ENCODE measurements at regions not wholly inside any gene's neighbourhood (a gene's known extent, or its start where the extent isn't known, plus 50 kb on each side); places are given as distances from the start of the nearest gene placed in this dataset.

- no peak overlapping the region for H2AFZ ChIP-seq (ENCODE audit: low read depth, low read length, severe bottlenecking)
These were observed 251.3 kb downstream of the GAS1 start for GRCh38 chr9:86695910-86696424.

DNA sequence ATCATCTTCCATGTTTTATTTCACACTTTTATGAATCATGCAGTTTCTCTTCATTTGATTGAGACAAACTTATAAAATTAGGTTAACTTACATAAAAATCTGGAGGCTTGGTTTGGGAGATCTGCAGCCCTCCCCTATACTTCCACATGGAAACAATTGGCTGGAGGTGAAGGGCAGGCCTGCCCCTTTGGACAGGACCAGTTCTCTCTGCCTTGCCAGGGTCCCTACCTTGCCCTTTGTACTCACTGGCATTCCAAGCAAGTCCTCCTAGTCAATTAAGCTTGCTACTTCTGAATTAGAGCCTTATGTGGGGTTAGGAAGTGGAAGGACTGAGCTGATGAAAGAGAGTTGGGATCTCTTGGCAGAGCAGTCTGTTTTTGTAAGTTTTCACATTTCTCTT is 257.3 kb downstream of the GAS1 start:
- no peaks in the 10 kb centered on the region for H3K79me2 ChIP-seq (ENCODE audit: insufficient read depth, low read length)
- no peaks in the 10 kb centered on the region for H3F3A ChIP-seq (ENCODE audit: insufficient read depth)
- no peak overlapping the region for H2AFZ ChIP-seq (ENCODE audit: low read depth, low read length, severe bottlenecking)
- no peak overlapping the region for H3K9ac ChIP-seq (ENCODE audit: low read length)
- no peaks in the 10 kb centered on the region for H3K27me3 ChIP-seq (ENCODE audit: low read length)
- no peak overlapping the region for H3K4me3 ChIP-seq (ENCODE audit: insufficient read depth, low read length, poor library complexity, severe bottlenecking)
- H3K4me2 ChIP-seq (ENCODE audit: low read depth, low read length, poor library complexity, severe bottlenecking): no peak overlapping the region
- H3K36me3 ChIP-seq (ENCODE audit: low read length): no peaks in the 10 kb centered on the region
- TF ChIP-seq EZH2phosphoT487 (conservative IDR thresholded peaks at IDR 0.05; ENCODE audit: low read length): no peak
- TF ChIP-seq, protein P1, sequence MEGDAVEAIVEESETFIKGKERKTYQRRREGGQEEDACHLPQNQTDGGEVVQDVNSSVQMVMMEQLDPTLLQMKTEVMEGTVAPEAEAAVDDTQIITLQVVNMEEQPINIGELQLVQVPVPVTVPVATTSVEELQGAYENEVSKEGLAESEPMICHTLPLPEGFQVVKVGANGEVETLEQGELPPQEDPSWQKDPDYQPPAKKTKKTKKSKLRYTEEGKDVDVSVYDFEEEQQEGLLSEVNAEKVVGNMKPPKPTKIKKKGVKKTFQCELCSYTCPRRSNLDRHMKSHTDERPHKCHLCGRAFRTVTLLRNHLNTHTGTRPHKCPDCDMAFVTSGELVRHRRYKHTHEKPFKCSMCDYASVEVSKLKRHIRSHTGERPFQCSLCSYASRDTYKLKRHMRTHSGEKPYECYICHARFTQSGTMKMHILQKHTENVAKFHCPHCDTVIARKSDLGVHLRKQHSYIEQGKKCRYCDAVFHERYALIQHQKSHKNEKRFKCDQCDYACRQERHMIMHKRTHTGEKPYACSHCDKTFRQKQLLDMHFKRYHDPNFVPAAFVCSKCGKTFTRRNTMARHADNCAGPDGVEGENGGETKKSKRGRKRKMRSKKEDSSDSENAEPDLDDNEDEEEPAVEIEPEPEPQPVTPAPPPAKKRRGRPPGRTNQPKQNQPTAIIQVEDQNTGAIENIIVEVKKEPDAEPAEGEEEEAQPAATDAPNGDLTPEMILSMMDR (IDR thresholded peaks at IDR 0.05; ENCODE audit: insufficient read depth, low read length, poor library complexity, severe bottlenecking): no peak
- H3K9me3 ChIP-seq (ENCODE audit: insufficient read depth, low read length): peaks cover 2% of the 10 kb centered on the region; the same call in 1 of the 2 replicates
- no peaks in the 10 kb centered on the region for H4K20me1 ChIP-seq (ENCODE audit: low read depth, low read length)
- no peaks in the 10 kb centered on the region for H3K9me2 ChIP-seq (replicated peaks; ENCODE audit: insufficient read depth, low read length)
- no peak overlapping the region for H3K27ac ChIP-seq (ENCODE audit: low read depth, low read length)

More at GRCh38 chr9:86695910-86696424, 251.3 kb downstream of the GAS1 start:
- Histone ChIP-seq H3F3A (ENCODE audit: insufficient read depth) (no peaks in the 10 kb centered on the region), H3K36me3 (ENCODE audit: low read length) (no peaks in the 10 kb centered on the region), H3K79me2 (ENCODE audit: insufficient read depth, low read length) (no peaks in the 10 kb centered on the region), H3K4me3 (ENCODE audit: insufficient read depth, low read length, poor library complexity, severe bottlenecking) (no peak overlapping the region), H3K4me2 (ENCODE audit: low read depth, low read length, poor library complexity, severe bottlenecking) (no peak overlapping the region), H4K20me1 (ENCODE audit: low read depth, low read length) (no peaks in the 10 kb centered on the region), H3K9ac (ENCODE audit: low read length) (no peak overlapping the region), H3K9me2 (replicated peaks; ENCODE audit: insufficient read depth, low read length) (0 out of 2 replicates have a peak, but pooled peaks cover 3% of the 10 kb centered on the region), H3K27ac (ENCODE audit: low read depth, low read length) (no peak overlapping the region), H3K9me3 (ENCODE audit: insufficient read depth, low read length) (no peaks in the 10 kb centered on the region), H3K27me3 (ENCODE audit: low read length) (no peaks in the 10 kb centered on the region)
- TF ChIP-seq, protein P1 (IDR thresholded peaks at IDR 0.05; ENCODE audit: insufficient read depth, low read length, poor library complexity, severe bottlenecking): no peak
- no peak for TF ChIP-seq EZH2phosphoT487 (conservative IDR thresholded peaks at IDR 0.05; ENCODE audit: low read length)

DNA sequence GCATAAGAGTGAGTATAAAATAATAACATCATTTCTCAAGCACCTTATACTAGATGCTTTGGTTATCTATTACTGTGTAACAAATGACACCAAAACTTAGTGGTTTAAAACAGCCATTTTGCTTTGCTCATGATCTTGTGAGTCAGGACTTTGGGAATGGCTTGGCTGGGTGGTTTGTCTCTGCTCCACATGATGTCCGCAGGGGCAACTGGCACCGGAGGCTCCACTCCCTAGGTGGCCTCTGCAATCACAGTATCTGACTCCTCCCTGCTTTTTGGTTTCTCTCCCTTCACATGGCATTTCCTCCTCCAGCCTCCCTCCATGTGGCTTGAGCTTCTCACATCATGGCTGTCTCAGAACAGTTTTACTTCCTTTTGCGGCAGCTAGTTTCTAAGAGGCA is 259.5 kb downstream of the GAS1 start:
- no peaks in the 10 kb centered on the region for H3K36me3 ChIP-seq (ENCODE audit: low read length)
- H3F3A ChIP-seq (ENCODE audit: insufficient read depth): no peaks in the 10 kb centered on the region
- H3K27ac ChIP-seq (ENCODE audit: low read depth, low read length): no peak overlapping the region
- H4K20me1 ChIP-seq (ENCODE audit: low read depth, low read length): no peaks in the 10 kb centered on the region
- H3K9me3 ChIP-seq (ENCODE audit: insufficient read depth, low read length): peaks cover 2% of the 10 kb centered on the region; the same call in 1 of the 2 replicates
- no peaks in the 10 kb centered on the region for H3K9me2 ChIP-seq (replicated peaks; ENCODE audit: insufficient read depth, low read length)
- no peak for TF ChIP-seq EZH2phosphoT487 (conservative IDR thresholded peaks at IDR 0.05; ENCODE audit: low read length)
- TF ChIP-seq, protein P1 (IDR thresholded peaks at IDR 0.05; ENCODE audit: insufficient read depth, low read length, poor library complexity, severe bottlenecking): no peak
- H3K27me3 ChIP-seq (ENCODE audit: low read length): no peaks in the 10 kb centered on the region
- no peak overlapping the region for H3K9ac ChIP-seq (ENCODE audit: low read length)
- H3K79me2 ChIP-seq (ENCODE audit: insufficient read depth, low read length): no peaks in the 10 kb centered on the region
- H3K4me2 ChIP-seq (ENCODE audit: low read depth, low read length, poor library complexity, severe bottlenecking): no peak overlapping the region
- H2AFZ ChIP-seq (ENCODE audit: low read depth, low read length, severe bottlenecking): no peak overlapping the region
- H3K4me3 ChIP-seq (ENCODE audit: insufficient read depth, low read length, poor library complexity, severe bottlenecking): no peak overlapping the region
